Esophagus squamous epithelium (tissue), 5 donors: ENCODE measurements at regions not wholly inside any gene's neighbourhood (a gene's known extent, or its start where the extent isn't known, plus 50 kb on each side); places are given as distances from the start of the nearest gene placed in this dataset.
A peak's percentile ranks its signal among the peaks of the same experiment; 100 is the strongest.
"Not testable (repeated sequence)": the region's sequence is repeated elsewhere in the genome, so short reads cannot be mapped to it uniquely, and the experiment has no call there.

Source experiments
- DNase-seq: peaks from one replicate; lab custom pipeline; 2025; lab: John Stamatoyannopoulos, UW
- H3K27ac ChIP-seq, 4 donors: fragments of 200-600 bp; sonication (generic); one replicate each; pipeline ENCODE4 v1.5.1; 2016 to 2019; ENCODE audit warnings: mild to moderate bottlenecking in 1 of 4
- H3K27me3 ChIP-seq, 4 donors: fragments of 200-600 bp; sonication (generic); 1 replicate in 3 of 4; 2 replicates in 1 of 4; pipeline versions ENCODE4 v1.5.1 to v1.6.0; 2017 to 2021; ENCODE audit warnings: antibody characterized with exemption in 1 of 4
- H3K36me3 ChIP-seq, 3 donors: fragments of 200-600 bp; sonication (generic); one replicate each; pipeline ENCODE4 v1.5.1; 2016 to 2019
- H3K4me1 ChIP-seq, 3 donors: fragments of 200-600 bp; sonication (generic); one replicate each; pipeline ENCODE4 v1.5.1; 2017 to 2019
- H3K4me3 ChIP-seq, 4 donors: fragments of 200-600 bp; sonication (generic); 1 replicate in 3 of 4; 2 replicates in 1 of 4; pipeline ENCODE4 v1.5.1; 2016 to 2019; ENCODE audit warnings: mild to moderate bottlenecking in 2 of 4, moderate library complexity in 1 of 4
- H3K9me3 ChIP-seq, 3 donors: fragments of 200-600 bp; sonication (generic); one replicate each; pipeline ENCODE4 v1.5.1; 2016 to 2019
- POLR2A ChIP-seq, 4 donors: fragments of 450-650 bp; IDR thresholded peaks; one replicate each; pipeline ENCODE4 v1.6.1; 2017; ENCODE audit warnings: antibody characterized with exemption in 4 of 4, mild to moderate bottlenecking in 4 of 4, moderate library complexity in 3 of 4
- WGBS, 2 donors: methylation state at CpG; one replicate each; pipeline ENCODE4 v1.1.5; 2018; 5-methylcytosine and 5-hydroxymethylcytosine counted together
- intact Hi-C: fragments of 100-400 bp; cut with DNase I; formaldehyde crosslinking; loops from one replicate; pipeline ENCODE4 v1.15.0; 2022
- TF ChIP-seq, protein P1 (sequence below), 6 experiments: fragments of 450-650 bp in 4 of 6; fragments of 200-600 bp in 2 of 6; sonication (generic) in 2 of 6; IDR thresholded peaks; one replicate each; pipeline ENCODE4 v1.5.1; 2016 to 2019; ENCODE audit warnings: antibody characterized with exemption in 6 of 6, mild to moderate bottlenecking in 4 of 6, moderate library complexity in 4 of 6
- donor health status: DM: yes; HTN: yes; CAD: no.

DNA sequence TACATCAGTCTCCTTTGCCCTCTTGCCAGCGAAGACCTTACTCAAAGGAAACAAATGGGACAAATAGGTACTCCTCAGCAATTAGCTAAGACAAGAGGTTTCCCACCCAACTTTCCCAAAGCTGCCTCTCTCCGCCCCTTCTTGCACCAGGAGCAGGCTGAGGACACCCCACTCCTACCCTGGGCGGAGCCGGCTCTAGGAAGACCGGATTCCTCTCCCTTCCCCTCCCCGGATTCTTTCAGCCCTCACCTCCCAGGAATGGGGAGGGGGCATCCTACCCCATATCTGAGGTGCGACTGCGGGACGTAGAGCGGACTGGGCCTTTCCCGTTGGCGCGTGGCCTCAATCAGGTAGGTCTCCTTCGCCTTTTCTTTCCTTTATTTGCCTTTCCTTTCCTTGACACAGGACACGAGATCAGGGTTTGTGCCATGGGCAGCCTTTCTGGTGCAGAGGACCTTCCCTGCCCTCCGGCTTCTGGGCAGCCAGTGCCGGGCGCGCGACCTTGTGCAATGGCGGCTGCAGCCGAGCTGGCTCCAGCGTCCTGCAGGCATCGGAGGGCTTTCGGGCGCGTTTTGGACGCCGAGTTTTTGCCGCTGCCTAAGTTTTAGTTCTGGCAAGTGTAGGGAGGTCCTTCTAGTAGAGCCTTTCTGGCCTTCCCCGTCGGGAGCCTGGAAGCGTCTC lies 279.9 kb downstream of the PLS3 start:
- H3K36me3 ChIP-seq, H3K4me1 ChIP-seq, H3K27me3 ChIP-seq, H3K27ac ChIP-seq, H3K4me3 ChIP-seq, DNase-seq, intact Hi-C loops, H3K9me3 ChIP-seq: not testable (repeated sequence)
- WGBS, 2 donors = no CpG with 5 or more reads among the region's 33 CpGs

DNA sequence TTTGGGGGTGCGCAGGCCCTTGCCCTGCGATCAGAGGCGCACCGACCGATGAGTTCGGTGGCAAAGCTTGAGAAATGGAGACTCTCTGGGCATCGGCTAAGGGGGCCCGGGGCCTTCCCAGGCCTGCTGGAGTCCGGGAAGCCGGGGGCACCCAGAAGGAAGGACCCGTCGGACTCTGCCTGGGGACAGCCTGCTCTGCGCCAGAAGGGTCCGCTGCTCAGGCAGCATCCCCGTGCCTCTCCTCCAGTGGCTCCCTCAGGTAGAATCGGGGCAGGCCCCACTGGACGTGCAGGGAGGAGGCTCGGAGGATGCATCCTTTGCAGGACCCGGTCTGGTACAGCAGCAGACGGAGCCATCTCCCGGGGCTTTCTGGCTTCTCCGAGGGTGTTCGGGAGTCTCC lies 290.0 kb downstream of the PLS3 start:
- H3K27me3 ChIP-seq, H3K27ac ChIP-seq, H3K4me1 ChIP-seq, intact Hi-C loops, H3K36me3 ChIP-seq, H3K9me3 ChIP-seq, DNase-seq: not testable (repeated sequence)
- peak overlapping the region in 1 of 4 donors; percentile 25 for H3K4me3 ChIP-seq
- WGBS, 2 donors = no CpG with 5 or more reads among the region's 23 CpGs

DNA sequence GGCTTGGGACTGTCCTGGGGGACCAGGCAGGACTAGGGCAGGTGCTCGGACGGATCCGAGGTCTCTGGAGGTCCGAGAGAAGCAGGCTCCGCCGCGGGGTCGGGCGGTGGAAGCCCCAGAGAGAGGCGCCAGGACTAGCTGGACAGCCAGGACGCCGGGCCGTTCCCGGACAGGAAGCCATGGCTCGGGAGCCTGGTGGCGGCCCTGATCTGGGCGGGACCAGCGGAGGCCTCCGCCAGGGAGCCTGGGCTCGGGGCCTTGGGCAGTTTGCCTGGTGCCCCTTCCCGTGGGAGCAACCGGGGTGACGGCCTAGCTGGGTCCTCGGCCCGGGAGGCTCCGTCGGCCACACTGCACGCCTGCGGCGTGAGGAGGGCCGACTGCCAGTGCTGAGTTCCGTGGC lies 292.3 kb downstream of the PLS3 start:
- intact Hi-C loops, H3K4me1 ChIP-seq, H3K27me3 ChIP-seq, H3K4me3 ChIP-seq, H3K36me3 ChIP-seq, H3K27ac ChIP-seq, DNase-seq, H3K9me3 ChIP-seq: not testable (repeated sequence)
- WGBS, 2 donors = no CpG with 5 or more reads among the region's 32 CpGs

DNA sequence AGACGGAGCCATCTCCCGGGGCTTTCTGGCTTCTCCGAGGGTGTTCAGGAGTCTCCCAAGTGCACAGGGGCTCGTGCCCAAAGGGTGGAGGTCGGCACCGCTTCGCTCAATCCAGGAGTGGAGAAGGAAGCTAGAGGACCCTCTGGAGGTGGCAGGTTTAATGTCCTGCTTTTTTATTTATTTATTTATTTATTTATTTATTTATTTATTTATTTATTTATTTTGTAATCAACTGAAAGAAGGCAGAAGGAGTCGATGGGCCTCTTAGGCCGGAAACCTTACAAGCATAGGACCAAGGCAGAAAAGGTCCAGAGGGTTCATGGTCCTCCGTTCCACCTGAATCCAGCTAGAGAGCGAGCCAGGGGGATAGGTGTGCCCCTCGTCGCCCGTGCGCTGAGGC lies 289.4 kb upstream of the AGTR2 start:
- H3K27me3 ChIP-seq, H3K36me3 ChIP-seq, intact Hi-C loops, H3K27ac ChIP-seq, DNase-seq, H3K9me3 ChIP-seq, H3K4me1 ChIP-seq, H3K4me3 ChIP-seq: not testable (repeated sequence)
- 80% methylated on average over 1 of the region's 15 CpGs; no CpG with 5 or more reads in 1 of the 2 donors for WGBS, 2 donors

DNA sequence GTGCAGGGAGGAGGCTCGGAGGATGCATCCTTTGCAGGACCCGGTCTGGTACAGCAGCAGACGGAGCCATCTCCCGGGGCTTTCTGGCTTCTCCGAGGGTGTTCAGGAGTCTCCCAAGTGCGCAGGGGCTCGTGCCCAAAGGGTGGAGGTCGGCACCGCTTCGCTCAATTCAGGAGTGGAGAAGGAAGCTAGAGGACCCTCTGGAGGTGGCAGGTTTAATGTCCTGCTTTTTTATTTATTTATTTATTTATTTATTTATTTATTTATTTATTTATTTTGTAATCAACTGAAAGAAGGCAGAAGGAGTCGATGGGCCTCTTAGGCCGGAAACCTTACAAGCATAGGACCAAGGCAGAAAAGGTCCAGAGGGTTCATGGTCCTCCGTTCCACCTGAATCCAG lies 286.4 kb upstream of the AGTR2 start:
- H3K4me1 ChIP-seq, DNase-seq, intact Hi-C loops, H3K27me3 ChIP-seq, H3K4me3 ChIP-seq, H3K36me3 ChIP-seq, H3K9me3 ChIP-seq, H3K27ac ChIP-seq: not testable (repeated sequence)
- no CpG with 5 or more reads among the region's 13 CpGs for WGBS, 2 donors

DNA sequence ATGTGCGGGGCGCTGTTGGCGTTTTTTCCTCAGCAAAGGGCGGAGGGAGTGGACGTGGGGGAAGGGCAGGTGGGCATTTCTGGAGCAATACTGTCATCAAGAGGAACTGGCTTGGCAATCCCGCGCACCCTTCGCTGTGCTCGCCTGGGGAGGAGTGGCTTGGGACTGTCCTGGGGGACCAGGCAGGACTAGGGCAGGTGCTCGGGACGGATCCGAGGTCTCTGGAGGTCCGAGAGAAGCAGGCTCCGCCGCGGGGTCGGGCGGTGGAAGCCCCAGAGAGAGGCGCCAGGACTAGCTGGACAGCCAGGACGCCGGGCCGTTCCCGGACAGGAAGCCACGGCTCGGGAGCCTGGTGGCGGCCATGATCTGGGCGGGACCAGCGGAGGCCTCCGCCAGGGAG lies 282.5 kb upstream of the AGTR2 start:
- Histone ChIP-seq H3K36me3 (peaks cover 0 to 12% (median 0%) of the 10 kb centered on the region in 3 donors), H3K4me3 (peak overlapping the region in 2 of 4 donors; percentile 43 to 44), H3K27ac (peak overlapping the region in 1 of 4 donors; percentile 81), H3K9me3 (peaks cover 0 to 36% (median 3%) of the 10 kb centered on the region in 3 donors)
- intact Hi-C loops, H3K4me1 ChIP-seq, DNase-seq, H3K27me3 ChIP-seq: not testable (repeated sequence)
- no CpG with 5 or more reads among the region's 29 CpGs for WGBS, 2 donors
- TF ChIP-seq, protein P1, sequence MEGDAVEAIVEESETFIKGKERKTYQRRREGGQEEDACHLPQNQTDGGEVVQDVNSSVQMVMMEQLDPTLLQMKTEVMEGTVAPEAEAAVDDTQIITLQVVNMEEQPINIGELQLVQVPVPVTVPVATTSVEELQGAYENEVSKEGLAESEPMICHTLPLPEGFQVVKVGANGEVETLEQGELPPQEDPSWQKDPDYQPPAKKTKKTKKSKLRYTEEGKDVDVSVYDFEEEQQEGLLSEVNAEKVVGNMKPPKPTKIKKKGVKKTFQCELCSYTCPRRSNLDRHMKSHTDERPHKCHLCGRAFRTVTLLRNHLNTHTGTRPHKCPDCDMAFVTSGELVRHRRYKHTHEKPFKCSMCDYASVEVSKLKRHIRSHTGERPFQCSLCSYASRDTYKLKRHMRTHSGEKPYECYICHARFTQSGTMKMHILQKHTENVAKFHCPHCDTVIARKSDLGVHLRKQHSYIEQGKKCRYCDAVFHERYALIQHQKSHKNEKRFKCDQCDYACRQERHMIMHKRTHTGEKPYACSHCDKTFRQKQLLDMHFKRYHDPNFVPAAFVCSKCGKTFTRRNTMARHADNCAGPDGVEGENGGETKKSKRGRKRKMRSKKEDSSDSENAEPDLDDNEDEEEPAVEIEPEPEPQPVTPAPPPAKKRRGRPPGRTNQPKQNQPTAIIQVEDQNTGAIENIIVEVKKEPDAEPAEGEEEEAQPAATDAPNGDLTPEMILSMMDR (IDR thresholded peaks at IDR 0.05) = peak in 1 of 6 experiments; percentile 17

DNA sequence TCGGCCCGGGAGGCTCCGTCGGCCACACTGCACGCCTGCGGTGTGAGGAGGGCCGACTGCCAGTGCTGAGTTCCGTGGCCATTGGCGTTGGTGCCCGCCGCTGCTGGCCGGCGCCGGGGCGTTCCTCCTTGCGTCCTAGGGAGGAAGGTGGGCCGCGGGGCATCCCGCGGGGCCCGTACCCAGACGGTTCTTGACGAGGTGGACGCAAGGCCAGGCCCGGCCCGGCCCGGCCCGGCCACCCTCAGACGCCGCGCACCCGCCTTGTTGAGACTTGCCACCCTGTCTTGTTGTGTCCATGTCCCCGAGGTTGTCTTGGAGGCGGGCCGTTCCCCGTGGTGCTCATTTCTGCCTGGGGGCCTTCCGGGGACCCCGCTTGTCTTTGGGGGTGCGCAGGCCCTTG lies 282.0 kb upstream of the AGTR2 start:
- Histone ChIP-seq H3K4me3 (peak overlapping the region in 1 of 4 donors; percentile 29), H3K9me3 (peaks cover 0 to 37% (median 3%) of the 10 kb centered on the region in 3 donors), H3K27ac (peak overlapping the region in 1 of 4 donors; percentile 62), H3K36me3 (peaks cover 0 to 12% (median 0%) of the 10 kb centered on the region in 3 donors), H3K4me1 (peaks cover 0 to 10% (median 4%) of the 10 kb centered on the region in 3 donors)
- no CpG with 5 or more reads among the region's 39 CpGs for WGBS, 2 donors
- DNase-seq, intact Hi-C loops, H3K27me3 ChIP-seq: not testable (repeated sequence)

DNA sequence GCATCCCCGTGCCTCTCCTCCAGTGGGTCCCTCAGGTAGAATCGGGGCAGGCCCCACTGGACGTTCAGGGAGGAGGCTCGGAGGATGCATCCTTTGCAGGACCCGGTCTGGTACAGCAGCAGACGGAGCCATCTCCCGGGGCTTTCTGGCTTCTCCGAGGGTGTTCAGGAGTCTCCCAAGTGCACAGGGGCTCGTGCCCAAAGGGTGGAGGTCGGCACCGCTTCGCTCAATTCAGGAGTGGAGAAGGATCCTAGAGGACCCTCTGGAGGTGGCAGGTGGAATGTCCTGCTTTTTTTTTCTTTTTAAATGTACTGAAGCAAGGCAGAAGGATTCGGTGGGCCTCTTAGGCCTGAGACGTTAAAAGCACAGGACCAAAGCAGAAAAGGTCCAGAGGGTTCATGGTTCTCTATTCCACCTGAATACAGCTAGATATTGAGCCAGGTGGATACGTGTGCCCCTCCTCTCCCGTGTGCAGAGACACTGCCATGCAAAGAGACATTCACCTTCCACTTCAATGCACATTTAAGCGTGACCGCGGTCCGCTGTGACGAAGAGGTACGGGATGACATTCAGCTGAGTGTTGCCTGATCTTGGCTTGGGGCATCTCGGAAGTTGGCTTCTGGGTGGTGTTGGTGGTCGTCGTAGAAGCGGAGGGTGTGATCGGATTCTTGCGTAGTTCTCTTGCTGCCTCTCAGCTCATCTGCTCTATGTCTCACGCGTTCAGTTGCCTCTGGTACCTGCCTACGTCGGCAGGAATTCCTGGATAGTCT lies 281.2 kb upstream of the AGTR2 start:
- 91 to 100% methylated on average over 2 to 19 of the region's 32 CpGs for WGBS, 2 donors
- peaks cover 0 to 12% (median 0%) of the 10 kb centered on the region in 3 donors for H3K36me3 ChIP-seq
- H3K27me3 ChIP-seq = no peaks in the 10 kb centered on the region
- no peak for DNase-seq
- peaks cover 0 to 37% (median 3%) of the 10 kb centered on the region in 3 donors for H3K9me3 ChIP-seq
- H3K27ac ChIP-seq = no peak overlapping the region
- intact Hi-C loops = no loop called here
- peaks cover 0 to 11% (median 4%) of the 10 kb centered on the region in 3 donors for H3K4me1 ChIP-seq
- no peak for TF ChIP-seq POLR2A (IDR thresholded peaks at IDR 0.05)
- TF ChIP-seq, protein P1 (IDR thresholded peaks at IDR 0.05) = no peak
- no peak overlapping the region for H3K4me3 ChIP-seq
